ENCODE measurements at regions not wholly inside any gene's neighbourhood (a gene's known extent, or its start where the extent isn't known, plus 50 kb on each side); places are given as distances from the start of the nearest gene placed in this dataset.

GRCh38 chr13:47803131-47803530 is 197.9 kb downstream of the SUCLA2 start:
- no peak for TF ChIP-seq CTCF (IDR thresholded peaks at IDR 0.05)
- no peak for TF ChIP-seq POLR2A (IDR thresholded peaks at IDR 0.05)
